HG02973 (cell line): ENCODE measurements at regions not wholly inside any gene's neighbourhood (a gene's known extent, or its start where the extent isn't known, plus 50 kb on each side); places are given as distances from the start of the nearest gene placed in this dataset.

Experiments used
- ATAC-seq: cut with Tn5 transposase; IDR thresholded peaks from one replicate; pipeline ENCODE4 v1.9.1; 2021; ENCODE audit warnings: moderate library complexity; ENCODE audit not compliant: unreplicated experiment

GRCh38 chr3:181764544-181764943 is 52.8 kb downstream of the SOX2 start:
- ATAC-seq = no peak

GRCh38 chr3:181770296-181770695 is 58.6 kb downstream of the SOX2 start:
- no peak for ATAC-seq

GRCh38 chr3:181771120-181771519 is 59.4 kb downstream of the SOX2 start:
- no peak for ATAC-seq

GRCh38 chr3:181772166-181772565 is 60.4 kb downstream of the SOX2 start:
- no peak for ATAC-seq

GRCh38 chr3:181773921-181774320 is 62.2 kb downstream of the SOX2 start:
- no peak for ATAC-seq

- ATAC-seq = no peak
Measured at GRCh38 chr3:181782306-181782954, 70.7 kb downstream of the SOX2 start.

GRCh38 chr3:181790561-181790960 is 78.8 kb downstream of the SOX2 start:
- ATAC-seq = no peak

GRCh38 chr3:181791056-181791955 is 79.6 kb downstream of the SOX2 start:
- ATAC-seq = no peak

GRCh38 chr3:181793006-181793405 is 81.3 kb downstream of the SOX2 start:
- ATAC-seq = no peak

- ATAC-seq = no peak
Measured at GRCh38 chr3:181794011-181794790, 82.5 kb downstream of the SOX2 start.

- ATAC-seq = no peak
Measured at GRCh38 chr3:181796641-181797040, 84.9 kb downstream of the SOX2 start.

GRCh38 chr3:181797431-181797830 is 85.7 kb downstream of the SOX2 start:
- no peak for ATAC-seq

- ATAC-seq = no peak
Measured at GRCh38 chr3:181805703-181806102, 94.0 kb downstream of the SOX2 start.

GRCh38 chr3:181808053-181808452 is 96.3 kb downstream of the SOX2 start:
- no peak for ATAC-seq

- no peak for ATAC-seq
Measured at GRCh38 chr3:181823716-181824115, 112.0 kb downstream of the SOX2 start.

GRCh38 chr3:181824961-181825360 is 113.2 kb downstream of the SOX2 start:
- ATAC-seq = no peak

GRCh38 chr3:181839039-181839915 is 127.6 kb downstream of the SOX2 start:
- ATAC-seq = no peak

GRCh38 chr3:181839916-181840297 is 128.2 kb downstream of the SOX2 start:
- ATAC-seq = no peak

- no peak for ATAC-seq
Measured at GRCh38 chr3:181844211-181844610, 132.5 kb downstream of the SOX2 start.

GRCh38 chr3:181847276-181847675 is 135.6 kb downstream of the SOX2 start:
- no peak for ATAC-seq

GRCh38 chr3:181851063-181851462 is 139.3 kb downstream of the SOX2 start:
- ATAC-seq = no peak
